Vagina (tissue), 2 donors: ENCODE measurements at regions not wholly inside any gene's neighbourhood (a gene's known extent, or its start where the extent isn't known, plus 50 kb on each side); places are given as distances from the start of the nearest gene placed in this dataset.

Source experiments
- DNase-seq, 2 donors: peaks; one replicate each; pipeline ENCODE4 v3.0.0-alpha.2; 2017; ENCODE audit errors: extremely low spot score in 2 of 2
- H3K27ac ChIP-seq: fragments of 200-600 bp; sonication (generic); one replicate; pipeline ENCODE4 v1.5.1; 2019
- H3K27me3 ChIP-seq: fragments of 200-600 bp; sonication (generic); one replicate; pipeline ENCODE4 v1.5.1; 2019
- H3K36me3 ChIP-seq, 2 donors: fragments of 200-600 bp; sonication (generic); one replicate each; pipeline ENCODE4 v1.5.1; 2017 to 2019
- H3K4me1 ChIP-seq: fragments of 200-600 bp; sonication (generic); one replicate; pipeline ENCODE4 v1.5.1; 2019
- H3K4me3 ChIP-seq, 2 donors: fragments of 200-600 bp; sonication (generic); 1 replicate in 1 of 2; 2 replicates in 1 of 2; pipeline ENCODE4 v1.5.1; 2016 to 2019
- H3K9me3 ChIP-seq: fragments of 200-600 bp; sonication (generic); one replicate; pipeline ENCODE4 v1.5.1; 2019
- POLR2A ChIP-seq, 2 donors: fragments of 450-650 bp; IDR thresholded peaks; one replicate each; pipeline ENCODE4 v1.6.1; 2017; ENCODE audit warnings: antibody characterized with exemption in 2 of 2, mild to moderate bottlenecking in 2 of 2, moderate library complexity in 2 of 2
- POLR2AphosphoS5 ChIP-seq, 2 donors: sonication (generic); formaldehyde crosslinking; IDR thresholded peaks; one replicate each; pipeline ENCODE4 v1.9.0; 2017; ENCODE audit warnings: antibody characterized with exemption in 2 of 2, mild to moderate bottlenecking in 2 of 2, low read depth in 1 of 2; ENCODE audit not compliant: insufficient read depth in 1 of 2
- intact Hi-C: fragments of 100-400 bp; cut with DNase I; formaldehyde crosslinking; loops from one replicate; pipeline ENCODE4 v1.15.1; 2023
- TF ChIP-seq, protein P1 (sequence below), 3 experiments: fragments of 450-650 bp in 2 of 3; fragments of 200-600 bp in 1 of 3; sonication (generic) in 1 of 3; IDR thresholded peaks; one replicate each; pipeline ENCODE4 v1.5.1; 2017 to 2019; ENCODE audit warnings: antibody characterized with exemption in 3 of 3, mild to moderate bottlenecking in 2 of 3, moderate library complexity in 2 of 3

- no peak for DNase-seq
- Histone ChIP-seq H3K9me3 (no peaks in the 10 kb centered on the region), H3K36me3 (no peaks in the 10 kb centered on the region), H3K4me1 (no peaks in the 10 kb centered on the region), H3K27me3 (no peaks in the 10 kb centered on the region), H3K4me3 (no peak overlapping the region), H3K27ac (no peak overlapping the region)
- TF ChIP-seq, protein P1, sequence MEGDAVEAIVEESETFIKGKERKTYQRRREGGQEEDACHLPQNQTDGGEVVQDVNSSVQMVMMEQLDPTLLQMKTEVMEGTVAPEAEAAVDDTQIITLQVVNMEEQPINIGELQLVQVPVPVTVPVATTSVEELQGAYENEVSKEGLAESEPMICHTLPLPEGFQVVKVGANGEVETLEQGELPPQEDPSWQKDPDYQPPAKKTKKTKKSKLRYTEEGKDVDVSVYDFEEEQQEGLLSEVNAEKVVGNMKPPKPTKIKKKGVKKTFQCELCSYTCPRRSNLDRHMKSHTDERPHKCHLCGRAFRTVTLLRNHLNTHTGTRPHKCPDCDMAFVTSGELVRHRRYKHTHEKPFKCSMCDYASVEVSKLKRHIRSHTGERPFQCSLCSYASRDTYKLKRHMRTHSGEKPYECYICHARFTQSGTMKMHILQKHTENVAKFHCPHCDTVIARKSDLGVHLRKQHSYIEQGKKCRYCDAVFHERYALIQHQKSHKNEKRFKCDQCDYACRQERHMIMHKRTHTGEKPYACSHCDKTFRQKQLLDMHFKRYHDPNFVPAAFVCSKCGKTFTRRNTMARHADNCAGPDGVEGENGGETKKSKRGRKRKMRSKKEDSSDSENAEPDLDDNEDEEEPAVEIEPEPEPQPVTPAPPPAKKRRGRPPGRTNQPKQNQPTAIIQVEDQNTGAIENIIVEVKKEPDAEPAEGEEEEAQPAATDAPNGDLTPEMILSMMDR (IDR thresholded peaks at IDR 0.05), result no peak
- no peak for TF ChIP-seq POLR2A (IDR thresholded peaks at IDR 0.05)
- TF ChIP-seq POLR2AphosphoS5 (IDR thresholded peaks at IDR 0.05; ENCODE audit: insufficient read depth in 1 of 2, low read depth in 1 of 2), result no peak
- intact Hi-C loops, result no loop called here
Measured at GRCh38 chr11:41983475-41983874, 524.0 kb upstream of the LRRC4C start.

- Histone ChIP-seq H3K4me1 (no peaks in the 10 kb centered on the region), H3K4me3 (no peak overlapping the region), H3K36me3 (no peaks in the 10 kb centered on the region), H3K27me3 (no peaks in the 10 kb centered on the region), H3K9me3 (no peaks in the 10 kb centered on the region), H3K27ac (no peak overlapping the region)
- DNase-seq, result no peak
- intact Hi-C loops, result no loop called here
- no peak for TF ChIP-seq POLR2AphosphoS5 (IDR thresholded peaks at IDR 0.05; ENCODE audit: insufficient read depth in 1 of 2, low read depth in 1 of 2)
- TF ChIP-seq POLR2A (IDR thresholded peaks at IDR 0.05), result no peak
- TF ChIP-seq, protein P1 (IDR thresholded peaks at IDR 0.05), result no peak
Measured at GRCh38 chr11:41984023-41984422, 524.6 kb upstream of the LRRC4C start.

- Histone ChIP-seq H3K9me3 (no peaks in the 10 kb centered on the region), H3K4me1 (no peaks in the 10 kb centered on the region), H3K27ac (no peak overlapping the region), H3K27me3 (no peaks in the 10 kb centered on the region), H3K36me3 (no peaks in the 10 kb centered on the region), H3K4me3 (no peak overlapping the region)
- intact Hi-C loops, result no loop called here
- DNase-seq, result no peak
- no peak for TF ChIP-seq POLR2A (IDR thresholded peaks at IDR 0.05)
- TF ChIP-seq, protein P1 (IDR thresholded peaks at IDR 0.05), result no peak
- no peak for TF ChIP-seq POLR2AphosphoS5 (IDR thresholded peaks at IDR 0.05; ENCODE audit: insufficient read depth in 1 of 2, low read depth in 1 of 2)
Measured at GRCh38 chr11:41985799-41986198, 526.3 kb upstream of the LRRC4C start.

DNA sequence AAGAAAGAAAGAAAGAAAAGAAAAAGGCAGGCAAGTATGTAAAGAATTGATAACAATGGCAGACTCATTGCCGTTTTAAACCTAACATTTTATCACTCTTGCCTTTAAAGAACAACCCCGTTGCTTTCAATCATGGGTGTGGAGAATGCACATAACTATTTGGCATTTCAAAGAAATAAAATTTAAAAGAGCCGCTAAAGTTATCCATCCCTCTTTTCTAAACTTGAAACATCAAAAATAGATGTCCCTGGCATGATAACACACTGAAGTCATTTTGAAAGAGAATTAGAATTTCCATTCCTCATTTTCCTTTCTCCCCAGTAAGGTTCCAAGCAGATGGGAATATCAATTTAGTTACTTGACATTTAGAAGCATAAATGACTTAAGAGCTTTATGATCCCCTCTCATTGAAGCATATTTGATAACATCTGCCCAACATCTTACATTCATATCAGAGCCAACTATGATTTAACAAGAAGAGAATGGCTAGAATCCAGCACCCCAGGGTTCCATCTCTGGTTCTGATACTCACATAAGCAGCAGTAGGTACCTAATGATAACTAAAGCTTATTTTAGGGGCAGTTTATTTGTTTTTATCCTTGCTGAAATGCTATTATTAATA, 529.6 kb upstream of the LRRC4C start:
- no peak for DNase-seq
- TF ChIP-seq POLR2A (IDR thresholded peaks at IDR 0.05) (no peak), POLR2AphosphoS5 (IDR thresholded peaks at IDR 0.05; ENCODE audit: insufficient read depth in 1 of 2, low read depth in 1 of 2) (no peak)
- TF ChIP-seq, protein P1 (IDR thresholded peaks at IDR 0.05), result no peak
- intact Hi-C loops, result no loop called here

GRCh38 chr11:41989823-41990380, 530.5 kb upstream of the LRRC4C start:
- TF ChIP-seq, protein P1 (IDR thresholded peaks at IDR 0.05), result no peak
- TF ChIP-seq POLR2A (IDR thresholded peaks at IDR 0.05) (no peak), POLR2AphosphoS5 (IDR thresholded peaks at IDR 0.05; ENCODE audit: insufficient read depth in 1 of 2, low read depth in 1 of 2) (no peak)
- DNase-seq, result no peak
- Histone ChIP-seq H3K27ac (no peak overlapping the region), H3K9me3 (no peaks in the 10 kb centered on the region), H3K36me3 (no peaks in the 10 kb centered on the region), H3K4me1 (no peaks in the 10 kb centered on the region), H3K27me3 (no peaks in the 10 kb centered on the region), H3K4me3 (no peak overlapping the region)
- intact Hi-C loops, result no loop called here

More for the DNA sequence above, 529.6 kb upstream of the LRRC4C start:
- H3K4me1 ChIP-seq, result no peaks in the 10 kb centered on the region
- no peak overlapping the region for H3K4me3 ChIP-seq
- no peak overlapping the region for H3K27ac ChIP-seq
- H3K27me3 ChIP-seq, result no peaks in the 10 kb centered on the region
- no peaks in the 10 kb centered on the region for H3K9me3 ChIP-seq
- H3K36me3 ChIP-seq, result no peaks in the 10 kb centered on the region
